H1 (cell line): ENCODE measurements at regions not wholly inside any gene's neighbourhood (a gene's known extent, or its start where the extent isn't known, plus 50 kb on each side); places are given as distances from the start of the nearest gene placed in this dataset.
A peak's percentile ranks its signal among the peaks of the same experiment; 100 is the strongest.

Experiments
- CTCF ChIA-PET: fragments of 300-600 bp; sonication (Branson Sonifier 250); formaldehyde crosslinking; loops from one replicate; lab custom pipeline; 2021; ENCODE audit not compliant: partially characterized antibody; lab: Charles Lee
- POLR2A ChIA-PET: fragments of 300-600 bp; sonication (Branson Sonifier 250); formaldehyde crosslinking; loops from one replicate; lab custom pipeline; 2021; ENCODE audit warnings: inconsistent platforms; ENCODE audit not compliant: partially characterized antibody; lab: Charles Lee
- DNase-seq, 2 experiments: peaks; one replicate each; pipeline versions ENCODE4 v3.0.0 to v3.0.0-alpha.2; 2010 to 2022; ENCODE audit warnings: low spot score in 2 of 2, low read depth in 1 of 2, mixed read lengths in 1 of 2
- FAIRE-seq: peaks from 2 replicates; lab custom pipeline; 2011; peaks lifted over from hg19 to GRCh38; lab: Jason Lieb, UNC
- H2AFZ ChIP-seq: 2 replicates; pipeline ENCODE4 v1.8.1; 2012; ENCODE audit warnings: low read length, inconsistent platforms
- H2AK5ac ChIP-seq: 2 replicates; pipeline ENCODE4 v1.6.1; 2013; ENCODE audit warnings: low read depth, low read length
- H2BK120ac ChIP-seq: replicated peaks from 2 replicates; pipeline ENCODE3; 2013; ENCODE audit warnings: low read depth, low read length, inconsistent platforms
- H2BK12ac ChIP-seq: 2 replicates; pipeline ENCODE4 v1.6.1; 2013; ENCODE audit warnings: low read depth, low read length
- H2BK15ac ChIP-seq: 2 replicates; pipeline ENCODE4 v1.6.1; 2013; ENCODE audit warnings: low read length
- H2BK20ac ChIP-seq: 2 replicates; pipeline ENCODE4 v1.6.1; 2013; ENCODE audit warnings: low read length
- H2BK5ac ChIP-seq: 2 replicates; pipeline ENCODE4 v1.6.1; 2013; ENCODE audit warnings: low read depth, low read length
- H3K14ac ChIP-seq: 2 replicates; pipeline ENCODE4 v1.6.1; 2013; ENCODE audit warnings: inconsistent platforms; ENCODE audit not compliant: insufficient read length
- H3K18ac ChIP-seq: 2 replicates; pipeline ENCODE4 v1.6.1; 2013; ENCODE audit warnings: low read length; ENCODE audit errors: extremely low read depth
- H3K23ac ChIP-seq: 2 replicates; pipeline ENCODE4 v1.6.1; 2013; ENCODE audit warnings: inconsistent platforms; ENCODE audit not compliant: insufficient read length
- H3K23me2 ChIP-seq: 2 replicates; pipeline ENCODE4 v1.6.1; 2013; ENCODE audit warnings: low read depth, low read length
- H3K27ac ChIP-seq: 2 replicates; pipeline ENCODE4 v1.6.1; 2011; ENCODE audit warnings: low read depth, low read length, inconsistent platforms
- H3K27me3 ChIP-seq, 4 experiments: replicated peaks in 1 of 4; 1 replicate in 1 of 4; 2 replicates in 3 of 4; pipeline versions ENCODE4 v1.6.1 to v1.8.1; 2011 to 2013; ENCODE audit warnings: low read length in 3 of 4, mild to moderate bottlenecking in 3 of 4, inconsistent platforms in 2 of 4, mixed read lengths in 2 of 4, moderate library complexity in 1 of 4; ENCODE audit not compliant: control insufficient read depth in 3 of 4, insufficient read depth in 3 of 4; ENCODE audit errors: extremely low read depth in 1 of 4
- H3K36me3 ChIP-seq, 4 experiments: 2 replicates each; pipeline versions ENCODE4 v1.6.1 to v1.8.1; 2011 to 2013; ENCODE audit warnings: mild to moderate bottlenecking in 4 of 4, low read length in 3 of 4, moderate library complexity in 2 of 4, control low read depth in 1 of 4, inconsistent platforms in 1 of 4; ENCODE audit not compliant: insufficient read depth in 4 of 4, control insufficient read depth in 2 of 4
- H3K4ac ChIP-seq: replicated peaks from 2 replicates; pipeline ENCODE3; 2013; ENCODE audit warnings: low read length, low read depth, mixed read lengths, inconsistent platforms; ENCODE audit not compliant: insufficient read length
- H3K4me1 ChIP-seq, 4 experiments: replicated peaks in 1 of 4; 1 replicate in 1 of 4; 2 replicates in 3 of 4; pipeline versions ENCODE4 v1.6.1 to v1.8.1; 2011 to 2013; ENCODE audit warnings: low read length in 3 of 4, inconsistent platforms in 2 of 4, mixed read lengths in 1 of 4; ENCODE audit not compliant: insufficient read depth in 4 of 4, control insufficient read depth in 3 of 4
- H3K4me2 ChIP-seq, 2 experiments: 2 replicates each; pipeline versions ENCODE4 v1.6.1 to v1.8.1; 2011 to 2013; ENCODE audit warnings: low read depth in 2 of 2, low read length in 2 of 2, control low read depth in 1 of 2, inconsistent platforms in 1 of 2, mild to moderate bottlenecking in 1 of 2; ENCODE audit not compliant: insufficient read depth in 1 of 2
- H3K4me3 ChIP-seq, 4 experiments: fragments of 200-600, 300-600 bp in 1 of 4; sonication (generic), shearing (Covaris generic), sonication (Bioruptor Twin) in 1 of 4; 2 replicates each; pipeline versions ENCODE4 v1.5.1 to v1.8.1; 2011 to 2016; ENCODE audit warnings: low read length in 4 of 4, low read depth in 3 of 4, control low read depth in 2 of 4, inconsistent platforms in 2 of 4, mild to moderate bottlenecking in 2 of 4, mixed read lengths in 1 of 4, moderate library complexity in 1 of 4; ENCODE audit not compliant: insufficient read depth in 2 of 4; ENCODE audit errors: extremely low read depth in 1 of 4
- H3K56ac ChIP-seq: replicated peaks from 2 replicates; pipeline ENCODE3; 2013; ENCODE audit warnings: low read depth, mild to moderate bottlenecking, mixed read lengths, low read length, inconsistent platforms; ENCODE audit not compliant: insufficient read length
- H3K79me1 ChIP-seq: 2 replicates; pipeline ENCODE4 v1.6.1; 2013; ENCODE audit warnings: low read depth, low read length, control low read depth
- H3K79me2 ChIP-seq, 2 experiments: 2 replicates each; pipeline versions ENCODE4 v1.6.1 to v1.8.1; 2012 to 2013; ENCODE audit warnings: low read length in 2 of 2, mild to moderate bottlenecking in 2 of 2, inconsistent platforms in 1 of 2; ENCODE audit not compliant: insufficient read depth in 2 of 2, control insufficient read depth in 1 of 2
- H3K9ac ChIP-seq, 4 experiments: replicated peaks in 1 of 4; 1 replicate in 1 of 4; 2 replicates in 3 of 4; pipeline versions ENCODE4 v1.6.1 to v1.8.1; 2011 to 2013; ENCODE audit warnings: low read depth in 3 of 4, low read length in 3 of 4, control low read depth in 2 of 4, mild to moderate bottlenecking in 2 of 4, moderate library complexity in 2 of 4, inconsistent platforms in 1 of 4; ENCODE audit errors: extremely low read depth in 1 of 4
- H3K9me3 ChIP-seq, 2 experiments: 2 replicates each; pipeline versions ENCODE4 v1.6.1 to v1.8.1; 2012 to 2013; ENCODE audit warnings: mild to moderate bottlenecking in 2 of 2, moderate library complexity in 2 of 2, control low read depth in 1 of 2, inconsistent platforms in 1 of 2, low read depth in 1 of 2, low read length in 1 of 2, mixed read lengths in 1 of 2; ENCODE audit not compliant: insufficient read depth in 2 of 2
- H4K20me1 ChIP-seq, 2 experiments: replicated peaks in 1 of 2; 2 replicates each; pipeline versions ENCODE3 to v1.8.1; 2011 to 2013; ENCODE audit warnings: inconsistent platforms in 2 of 2, low read length in 2 of 2, mild to moderate bottlenecking in 1 of 2; ENCODE audit not compliant: insufficient read depth in 2 of 2, control insufficient read depth in 1 of 2
- H4K5ac ChIP-seq: 2 replicates; pipeline ENCODE4 v1.6.1; 2013; ENCODE audit warnings: low read length, low read depth, mixed read lengths, inconsistent platforms; ENCODE audit not compliant: insufficient read length
- H4K8ac ChIP-seq: 2 replicates; pipeline ENCODE4 v1.8.0; 2013; ENCODE audit warnings: mild to moderate bottlenecking, moderate library complexity, low read length, inconsistent platforms; ENCODE audit not compliant: insufficient read depth; ENCODE audit errors: extremely low read depth
- H4K91ac ChIP-seq: replicated peaks from 2 replicates; pipeline ENCODE3; 2013; ENCODE audit warnings: low read length, mixed read lengths, inconsistent platforms; ENCODE audit not compliant: insufficient read length
- ASH2L ChIP-seq: fragments of 200-600, 300-600 bp; sonication (generic); IDR thresholded peaks from one replicate; pipeline ENCODE4 v1.7.1; 2017; ENCODE audit warnings: low read length
- CHD1 ChIP-seq: IDR thresholded peaks from 2 replicates; pipeline ENCODE4 v1.6.1; 2012; ENCODE audit warnings: low read depth, low read length, improper control_type of control experiment
- CHD2 ChIP-seq: IDR thresholded peaks from 2 replicates; pipeline ENCODE4 v1.6.1; 2012; ENCODE audit warnings: low read length, improper control_type of control experiment
- GABPA ChIP-seq: IDR thresholded peaks from 2 replicates; pipeline ENCODE4 v1.6.1; 2011; ENCODE audit warnings: mild to moderate bottlenecking, low read length, moderate library complexity, borderline replicate concordance; ENCODE audit not compliant: insufficient read depth
- GTF2F1 ChIP-seq: IDR thresholded peaks from 2 replicates; pipeline ENCODE4 v1.6.1; 2012; ENCODE audit warnings: low read depth, low read length, improper control_type of control experiment, borderline replicate concordance
- JUND ChIP-seq: IDR thresholded peaks from 2 replicates; pipeline ENCODE4 v1.6.1; 2011; ENCODE audit warnings: mild to moderate bottlenecking, improper control_type of control experiment, low read length
- KDM1A ChIP-seq: fragments of 200-600, 300-600 bp; sonication (generic); IDR thresholded peaks from 2 replicates; pipeline ENCODE4 v1.7.1; 2016; ENCODE audit warnings: mild to moderate bottlenecking, low read length, borderline replicate concordance
- MAFK ChIP-seq: IDR thresholded peaks from 2 replicates; pipeline ENCODE4 v1.6.1; 2012; ENCODE audit warnings: low read depth, mild to moderate bottlenecking, improper control_type of control experiment, low read length
- POLR2A ChIP-seq, 2 experiments: IDR thresholded peaks; 1 replicate in 1 of 2; 2 replicates in 1 of 2; pipeline ENCODE4 v1.6.1; 2011; ENCODE audit warnings: low read depth in 2 of 2, low read length in 2 of 2, mild to moderate bottlenecking in 2 of 2; ENCODE audit errors: control extremely low read depth in 1 of 2
- POLR2AphosphoS5 ChIP-seq: IDR thresholded peaks from 2 replicates; pipeline ENCODE4 v1.6.1; 2011; ENCODE audit warnings: low read depth, low read length
- RFX5 ChIP-seq: IDR thresholded peaks from 2 replicates; pipeline ENCODE4 v1.6.1; 2011; ENCODE audit warnings: low read depth, low read length, improper control_type of control experiment, borderline replicate concordance
- RNF2 ChIP-seq: fragments of 200-900, 300-1000 bp; sonication (generic); IDR thresholded peaks from 2 replicates; pipeline ENCODE4 v1.7.1; 2016; ENCODE audit warnings: borderline replicate concordance, low read depth, mild to moderate bottlenecking, antibody characterized with exemption, low read length; ENCODE audit not compliant: poor library complexity, severe bottlenecking; ENCODE audit errors: missing control alignments
- RXRA ChIP-seq: IDR thresholded peaks from 2 replicates; pipeline ENCODE4 v1.6.1; 2011; ENCODE audit warnings: low read depth, mild to moderate bottlenecking, low read length, moderate library complexity; ENCODE audit not compliant: insufficient read depth
- SAP30 ChIP-seq: fragments of 300-600 bp; sonication (generic); IDR thresholded peaks from 2 replicates; pipeline ENCODE4 v1.7.1; 2012; ENCODE audit warnings: low read length, moderate library complexity, mild to moderate bottlenecking, inconsistent platforms; ENCODE audit not compliant: insufficient read depth, insufficient replicate concordance
- SIRT6 ChIP-seq: IDR thresholded peaks from one replicate; pipeline ENCODE4 v1.7.1; 2012; ENCODE audit warnings: low read length, inconsistent platforms
- WGBS, 2 experiments: shearing (Covaris generic) in 1 of 2; methylation state at CpG; one replicate each; pipeline versions ENCODE4 v1.1.6 to v1.1.7; 2013 to 2015; ENCODE audit warnings: low lambda C conversion rate in 2 of 2, mixed read lengths in 2 of 2, inconsistent platforms in 1 of 2, low coverage in 1 of 2, missing lambda C conversion rate in 1 of 2; ENCODE audit not compliant: insufficient replicate concordance in 2 of 2, insufficient coverage in 1 of 2, insufficient read length in 1 of 2; ENCODE audit errors: extremely low coverage in 1 of 2, missing lambda C conversion rate in 1 of 2; 5-methylcytosine and 5-hydroxymethylcytosine counted together

DNA sequence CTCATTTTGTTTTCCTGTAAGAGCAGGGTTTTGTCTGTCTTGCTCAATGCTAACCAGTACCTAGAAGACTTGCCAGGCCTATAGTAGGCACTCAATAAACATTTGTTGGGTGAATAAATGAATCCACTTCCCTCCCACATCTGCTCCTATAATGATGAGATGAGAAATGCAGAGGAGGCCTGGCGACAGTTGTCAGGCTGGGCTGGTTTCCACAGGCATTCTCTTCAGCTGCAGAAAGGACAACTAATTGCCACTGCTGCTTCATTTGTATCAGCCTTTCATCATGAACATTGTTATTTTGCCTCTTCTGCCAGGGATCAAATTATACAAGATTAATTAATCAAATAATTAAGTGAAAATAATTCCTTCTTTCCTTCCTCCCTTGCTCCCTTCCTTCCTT, 82.0 kb upstream of the PTHLH start:
- no peak overlapping the region for H3K4me3 ChIP-seq
- no peak overlapping the region for H2BK5ac ChIP-seq
- no peak overlapping the region for H3K27ac ChIP-seq
- no peaks in the 10 kb centered on the region for H4K20me1 ChIP-seq
- FAIRE-seq (no peak), DNase-seq (no peak)
- no peak overlapping the region for H3K4ac ChIP-seq
- H3K27me3 ChIP-seq, result no peaks in the 10 kb centered on the region
- no peak overlapping the region for H2BK120ac ChIP-seq
- no peak overlapping the region for H3K14ac ChIP-seq
- no peaks in the 10 kb centered on the region for H3K79me1 ChIP-seq
- no peak for TF ChIP-seq GABPA
- no peak for TF ChIP-seq RNF2
- TF ChIP-seq RFX5, result no peak
- TF ChIP-seq KDM1A, result no peak
- TF ChIP-seq POLR2AphosphoS5, result no peak
- TF ChIP-seq RXRA, result no peak
- TF ChIP-seq POLR2A (IDR thresholded peaks at IDR 0.05; ENCODE audit: control extremely low read depth in 1 of 2, low read depth in 2 of 2, low read length in 2 of 2), result no peak
- TF ChIP-seq CHD1, result no peak
- TF ChIP-seq SIRT6, result no peak
- no peak for TF ChIP-seq JUND
- TF ChIP-seq ASH2L, result no peak
- TF ChIP-seq GTF2F1, result no peak
- TF ChIP-seq CHD2, result no peak
- no peak for TF ChIP-seq SAP30
- TF ChIP-seq MAFK, result no peak
- H3K23ac ChIP-seq, result no peak overlapping the region
- H2AFZ ChIP-seq, result peak overlapping the region; percentile 58; the same call in 1 of the 2 replicates
- H3K4me2 ChIP-seq, result no peak overlapping the region
- no peak overlapping the region for H2BK12ac ChIP-seq
- H4K5ac ChIP-seq, result no peak overlapping the region
- POLR2A ChIA-PET, result no interaction called here
- peaks cover 0 to 4% (median 0%) of the 10 kb centered on the region in 4 experiments; a peak in 2 of 7 replicates for H3K4me1 ChIP-seq
- H3K79me2 ChIP-seq, result no peaks in the 10 kb centered on the region
- H3K9ac ChIP-seq, result no peak overlapping the region
- H3K9me3 ChIP-seq, result no peaks in the 10 kb centered on the region
- H2BK15ac ChIP-seq, result no peak overlapping the region
- H2BK20ac ChIP-seq, result no peak overlapping the region
- no peak overlapping the region for H2AK5ac ChIP-seq
- H3K36me3 ChIP-seq, result no peaks in the 10 kb centered on the region
- H3K23me2 ChIP-seq, result no peaks in the 10 kb centered on the region
- no peak overlapping the region for H4K91ac ChIP-seq
- no peak overlapping the region for H4K8ac ChIP-seq
- 71% methylated on average over 1 of the region's 1 CpG; no CpG with 5 or more reads in 1 of the 2 experiments for WGBS, 2 experiments
- CTCF ChIA-PET, result interaction anchor here (1.3 kb wide), 1 partner anchor 11 kb away, joined by 3 read pairs; no protein-coding TSS in a partner anchor
- H3K56ac ChIP-seq, result no peak overlapping the region
- H3K18ac ChIP-seq, result no peak overlapping the region
